OCI-LY1 (cell line): ENCODE measurements at regions not wholly inside any gene's neighbourhood (a gene's known extent, or its start where the extent isn't known, plus 50 kb on each side); places are given as distances from the start of the nearest gene placed in this dataset.

ENCODE experiments used
- H2AFZ ChIP-seq: fragments of 200-600 bp; sonication (generic), shearing (Covaris generic); 2 replicates; pipeline ENCODE4 v1.6.0; 2014; ENCODE audit warnings: antibody characterized with exemption, mild to moderate bottlenecking, low read length
- H3F3A ChIP-seq: fragments of 200-600 bp; sonication (generic), shearing (Covaris generic); 2 replicates; pipeline ENCODE4 v1.6.0; 2014; ENCODE audit warnings: mild to moderate bottlenecking, antibody characterized with exemption, low read length, moderate library complexity; ENCODE audit not compliant: insufficient read depth
- H3K27ac ChIP-seq: fragments of 200-600 bp; sonication (generic); 2 replicates; pipeline ENCODE4 v1.5.1; 2014; ENCODE audit warnings: low read length, mixed run types, mild to moderate bottlenecking, low read depth; ENCODE audit not compliant: poor library complexity, severe bottlenecking
- H3K27me3 ChIP-seq: fragments of 200-600 bp; sonication (generic); 2 replicates; pipeline ENCODE4 v1.6.0; 2014; ENCODE audit warnings: antibody characterized with exemption, mild to moderate bottlenecking, low read length, moderate library complexity; ENCODE audit not compliant: insufficient read depth
- H3K36me3 ChIP-seq: fragments of 200-600 bp; sonication (generic); 2 replicates; pipeline ENCODE4 v1.6.1; 2014; ENCODE audit warnings: mild to moderate bottlenecking, antibody characterized with exemption, low read length, moderate library complexity, mixed read lengths; ENCODE audit not compliant: insufficient read depth
- H3K4me1 ChIP-seq: fragments of 200-600 bp; sonication (generic); 2 replicates; pipeline ENCODE4 v1.5.1; 2014; ENCODE audit warnings: mild to moderate bottlenecking, low read length, moderate library complexity; ENCODE audit not compliant: insufficient read depth, severe bottlenecking
- H3K4me2 ChIP-seq: fragments of 200-600 bp; sonication (generic), shearing (Covaris generic); 2 replicates; pipeline ENCODE4 v1.6.1; 2014; ENCODE audit warnings: low read length
- H3K4me3 ChIP-seq: fragments of 200-600 bp; sonication (generic); 2 replicates; pipeline ENCODE4 v1.5.1; 2014; ENCODE audit warnings: low read length, low read depth, mild to moderate bottlenecking, mixed read lengths; ENCODE audit not compliant: poor library complexity, severe bottlenecking
- H3K79me2 ChIP-seq: fragments of 200-600 bp; shearing (Covaris generic); 2 replicates; pipeline ENCODE4 v1.6.1; 2016; ENCODE audit warnings: mixed run types, low read length, mixed read lengths; ENCODE audit not compliant: insufficient read depth
- H3K9ac ChIP-seq: fragments of 200-600 bp; sonication (generic), shearing (Covaris generic); 2 replicates; pipeline ENCODE4 v1.6.1; 2014; ENCODE audit warnings: mild to moderate bottlenecking, low read length, mixed read lengths
- H3K9me2 ChIP-seq: fragments of 200-600 bp; sonication (generic), shearing (Covaris generic); 2 replicates; pipeline ENCODE4 v1.6.1; 2014; ENCODE audit warnings: low read depth, mild to moderate bottlenecking, low read length, mixed read lengths
- H3K9me3 ChIP-seq: fragments of 200-600 bp; shearing (Covaris generic); 2 replicates; pipeline ENCODE4 v1.6.1; 2014; ENCODE audit warnings: low read length, mixed read lengths
- H4K20me1 ChIP-seq: fragments of 200-600 bp; sonication (generic), shearing (Covaris generic); 2 replicates; pipeline ENCODE4 v1.6.0; 2016; ENCODE audit warnings: mild to moderate bottlenecking, low read length; ENCODE audit not compliant: insufficient read depth
- EZH2 ChIP-seq: fragments of 200-600 bp; sonication (generic), shearing (Covaris generic); IDR thresholded peaks from 2 replicates; pipeline ENCODE4 v1.8.0; 2017; ENCODE audit warnings: borderline replicate concordance, mixed run types, mild to moderate bottlenecking, antibody characterized with exemption, low read length, moderate library complexity, mixed read lengths
- TF ChIP-seq, protein P1 (sequence below): fragments of 200-600 bp; sonication (generic), shearing (Covaris generic); IDR thresholded peaks from 2 replicates; pipeline ENCODE4 v1.5.1; 2017; ENCODE audit warnings: mild to moderate bottlenecking, antibody characterized with exemption, low read length, moderate library complexity, mixed read lengths

DNA sequence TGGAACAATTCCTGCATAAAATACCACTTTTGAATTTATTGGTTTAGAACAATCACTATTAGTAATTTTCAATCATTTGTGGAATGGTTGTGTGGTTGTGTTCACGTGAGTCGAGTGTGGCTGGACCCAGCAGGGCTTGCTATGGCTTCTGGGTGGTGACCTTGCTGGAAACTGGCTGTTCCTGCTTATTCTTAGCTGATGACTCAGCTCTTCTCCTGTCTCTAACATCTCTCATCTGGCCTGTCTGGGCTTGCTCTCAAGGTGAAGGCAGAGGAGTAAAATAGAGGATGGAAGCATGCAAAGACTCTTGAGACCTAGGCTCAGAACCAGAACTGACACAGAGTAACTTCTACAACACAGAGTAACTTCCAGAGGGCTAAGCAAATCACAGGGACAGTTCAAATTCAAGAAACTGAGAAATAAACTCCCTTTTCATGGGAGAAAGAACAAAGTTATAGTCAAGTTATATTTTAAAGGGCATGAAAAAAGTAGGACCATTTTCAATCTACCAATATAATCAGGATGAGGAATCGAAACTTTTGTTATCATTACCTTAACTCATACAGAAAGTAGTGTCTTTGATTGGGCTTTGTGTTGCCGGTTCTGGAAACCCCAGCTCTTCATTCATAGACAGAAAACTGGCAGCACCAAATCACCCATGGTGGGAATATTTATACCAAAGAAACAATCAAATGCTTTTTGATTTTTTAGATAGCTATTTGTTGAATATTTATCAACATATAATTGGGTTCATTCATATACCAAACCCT, 665.1 kb downstream of the CDH18 start:
- Histone ChIP-seq H2AFZ (no peak overlapping the region), H3K27me3 (no peaks in the 10 kb centered on the region), H4K20me1 (no peaks in the 10 kb centered on the region), H3K9ac (no peak overlapping the region), H3K4me3 (no peak overlapping the region), H3K4me1 (no peaks in the 10 kb centered on the region), H3K27ac (no peak overlapping the region), H3K36me3 (no peaks in the 10 kb centered on the region), H3K9me2 (no peaks in the 10 kb centered on the region), H3K4me2 (no peak overlapping the region), H3K79me2 (no peaks in the 10 kb centered on the region), H3K9me3 (no peaks in the 10 kb centered on the region), H3F3A (no peaks in the 10 kb centered on the region)
- no peak for TF ChIP-seq EZH2
- TF ChIP-seq, protein P1, sequence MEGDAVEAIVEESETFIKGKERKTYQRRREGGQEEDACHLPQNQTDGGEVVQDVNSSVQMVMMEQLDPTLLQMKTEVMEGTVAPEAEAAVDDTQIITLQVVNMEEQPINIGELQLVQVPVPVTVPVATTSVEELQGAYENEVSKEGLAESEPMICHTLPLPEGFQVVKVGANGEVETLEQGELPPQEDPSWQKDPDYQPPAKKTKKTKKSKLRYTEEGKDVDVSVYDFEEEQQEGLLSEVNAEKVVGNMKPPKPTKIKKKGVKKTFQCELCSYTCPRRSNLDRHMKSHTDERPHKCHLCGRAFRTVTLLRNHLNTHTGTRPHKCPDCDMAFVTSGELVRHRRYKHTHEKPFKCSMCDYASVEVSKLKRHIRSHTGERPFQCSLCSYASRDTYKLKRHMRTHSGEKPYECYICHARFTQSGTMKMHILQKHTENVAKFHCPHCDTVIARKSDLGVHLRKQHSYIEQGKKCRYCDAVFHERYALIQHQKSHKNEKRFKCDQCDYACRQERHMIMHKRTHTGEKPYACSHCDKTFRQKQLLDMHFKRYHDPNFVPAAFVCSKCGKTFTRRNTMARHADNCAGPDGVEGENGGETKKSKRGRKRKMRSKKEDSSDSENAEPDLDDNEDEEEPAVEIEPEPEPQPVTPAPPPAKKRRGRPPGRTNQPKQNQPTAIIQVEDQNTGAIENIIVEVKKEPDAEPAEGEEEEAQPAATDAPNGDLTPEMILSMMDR: no peak

DNA sequence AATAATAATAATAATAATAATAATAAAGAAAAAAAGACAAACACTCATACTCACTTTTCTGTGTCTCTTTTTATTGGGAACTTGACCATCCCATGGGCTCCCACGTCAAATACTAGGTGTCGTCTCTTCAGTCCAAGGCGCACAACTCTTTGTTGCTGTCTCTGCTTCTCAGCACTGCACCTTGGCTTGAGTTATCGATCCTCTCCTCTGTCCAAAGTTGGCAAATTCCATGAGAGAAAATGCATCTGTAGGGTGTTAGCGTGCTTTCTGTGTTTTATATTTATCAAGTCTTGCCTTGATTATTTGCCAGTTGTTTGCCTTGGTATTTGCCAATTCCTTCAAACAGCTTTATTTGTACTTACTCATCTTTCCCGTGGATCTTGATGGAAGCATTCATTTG, 653.7 kb downstream of the CDH18 start:
- no peaks in the 10 kb centered on the region for H3K9me3 ChIP-seq
- H3K27me3 ChIP-seq: no peaks in the 10 kb centered on the region
- no peak overlapping the region for H3K4me2 ChIP-seq
- H3K9ac ChIP-seq: no peak overlapping the region
- H3K4me1 ChIP-seq: no peaks in the 10 kb centered on the region
- no peak overlapping the region for H2AFZ ChIP-seq
- H3K9me2 ChIP-seq: no peaks in the 10 kb centered on the region
- H3F3A ChIP-seq: no peaks in the 10 kb centered on the region
- no peaks in the 10 kb centered on the region for H3K36me3 ChIP-seq
- no peaks in the 10 kb centered on the region for H3K79me2 ChIP-seq
- no peaks in the 10 kb centered on the region for H4K20me1 ChIP-seq
- no peak overlapping the region for H3K27ac ChIP-seq
- TF ChIP-seq, protein P1: no peak
- TF ChIP-seq EZH2: no peak
- H3K4me3 ChIP-seq: no peak overlapping the region

GRCh38 chr5:19342942-19343341, 645.1 kb downstream of the CDH18 start:
- Histone ChIP-seq H3F3A (no peaks in the 10 kb centered on the region), H3K9ac (no peak overlapping the region), H3K27me3 (no peaks in the 10 kb centered on the region), H3K79me2 (no peaks in the 10 kb centered on the region), H2AFZ (no peak overlapping the region), H3K4me2 (no peak overlapping the region), H3K9me2 (no peaks in the 10 kb centered on the region), H3K4me3 (no peak overlapping the region), H3K36me3 (no peaks in the 10 kb centered on the region), H3K9me3 (no peaks in the 10 kb centered on the region), H3K27ac (no peak overlapping the region), H3K4me1 (no peaks in the 10 kb centered on the region), H4K20me1 (no peaks in the 10 kb centered on the region)
- TF ChIP-seq, protein P1: no peak
- TF ChIP-seq EZH2: no peak
